Neural cell (in vitro differentiated cells): ENCODE measurements at regions not wholly inside any gene's neighbourhood (a gene's known extent, or its start where the extent isn't known, plus 50 kb on each side); places are given as distances from the start of the nearest gene placed in this dataset.

ENCODE experiments used
- H2AFZ ChIP-seq: fragments of 200-600, 300-800 bp; sonication (generic), shearing (Covaris generic); 2 replicates; pipeline ENCODE4 v1.6.0; 2014; ENCODE audit warnings: low read depth, mild to moderate bottlenecking, antibody characterized with exemption, low read length, moderate library complexity
- H3F3A ChIP-seq: fragments of 200-600 bp; shearing (Covaris generic); 2 replicates; pipeline ENCODE4 v1.6.1; 2016; ENCODE audit warnings: mild to moderate bottlenecking, moderate library complexity, mixed read lengths, antibody characterized with exemption, low read length; ENCODE audit not compliant: insufficient read depth, poor library complexity, severe bottlenecking
- H3K27ac ChIP-seq: fragments of 200-600, 300-800 bp; sonication (generic), shearing (Covaris generic); 2 replicates; pipeline ENCODE4 v1.5.1; 2014; ENCODE audit warnings: mild to moderate bottlenecking, low read length, moderate library complexity
- H3K27me3 ChIP-seq: fragments of 300-800, 200-600 bp; sonication (generic), shearing (Covaris generic); 2 replicates; pipeline ENCODE4 v1.6.0; 2014; ENCODE audit warnings: mild to moderate bottlenecking, low read depth, low read length, moderate library complexity; ENCODE audit not compliant: insufficient read depth
- H3K36me3 ChIP-seq: fragments of 300-800, 200-600 bp; sonication (generic), shearing (Covaris generic); 2 replicates; pipeline ENCODE4 v1.5.1; 2014; ENCODE audit warnings: mild to moderate bottlenecking, antibody characterized with exemption, low read length, moderate library complexity; ENCODE audit not compliant: insufficient read depth
- H3K4me2 ChIP-seq: fragments of 300-800, 200-600 bp; sonication (generic), shearing (Covaris generic); 2 replicates; pipeline ENCODE4 v1.6.0; 2014; ENCODE audit warnings: mild to moderate bottlenecking, low read length
- H3K4me3 ChIP-seq: fragments of 300-800, 200-600 bp; sonication (generic), shearing (Covaris generic); 2 replicates; pipeline ENCODE4 v1.5.1; 2014; ENCODE audit warnings: mild to moderate bottlenecking, low read length, moderate library complexity
- H3K79me2 ChIP-seq: fragments of 200-600 bp; shearing (Covaris generic); replicated peaks from 2 replicates; pipeline ENCODE4 v1.6.0; 2014; ENCODE audit warnings: mild to moderate bottlenecking, low read length, moderate library complexity; ENCODE audit not compliant: insufficient read depth
- H3K9ac ChIP-seq: fragments of 300-800, 200-600 bp; sonication (generic), shearing (Covaris generic); 2 replicates; pipeline ENCODE4 v1.6.1; 2016; ENCODE audit warnings: mild to moderate bottlenecking, low read length, mixed read lengths
- H3K9me2 ChIP-seq: fragments of 200-600 bp; shearing (Covaris generic); 2 replicates; pipeline ENCODE4 v1.6.1; 2016; ENCODE audit warnings: mild to moderate bottlenecking, low read length, mixed read lengths; ENCODE audit not compliant: insufficient read depth
- H3K9me3 ChIP-seq: fragments of 200-600, 300-800 bp; sonication (generic), shearing (Covaris generic); 2 replicates; pipeline ENCODE4 v1.6.1; 2016; ENCODE audit warnings: mild to moderate bottlenecking, mixed run types, low read length, moderate library complexity, mixed read lengths
- H4K20me1 ChIP-seq: fragments of 200-600 bp; shearing (Covaris generic); 2 replicates; pipeline ENCODE4 v1.6.1; 2016; ENCODE audit warnings: mild to moderate bottlenecking, mixed run types; ENCODE audit not compliant: insufficient read depth
- EP300 ChIP-seq: fragments of 450-650 bp; conservative IDR thresholded peaks from 2 replicates; pipeline ENCODE4 v1.6.1; 2014; ENCODE audit warnings: antibody characterized with exemption, mild to moderate bottlenecking, moderate library complexity; ENCODE audit not compliant: poor library complexity, severe bottlenecking
- EZH2 ChIP-seq: fragments of 200-600, 300-800 bp; shearing (Covaris generic), sonication (generic); IDR thresholded peaks from 2 replicates; pipeline ENCODE4 v1.6.1; 2014; ENCODE audit warnings: antibody characterized with exemption, low read length, borderline replicate concordance, mild to moderate bottlenecking; ENCODE audit not compliant: insufficient read depth, poor library complexity, severe bottlenecking
- MXI1 ChIP-seq: fragments of 450-650 bp; conservative IDR thresholded peaks from 2 replicates; pipeline ENCODE4 v1.6.1; 2014; ENCODE audit warnings: antibody characterized with exemption, mild to moderate bottlenecking; ENCODE audit not compliant: poor library complexity, severe bottlenecking
- POLR2AphosphoS5 ChIP-seq: IDR thresholded peaks from 2 replicates; pipeline ENCODE4 v1.6.1; 2012
- RAD21 ChIP-seq: fragments of 450-650 bp; conservative IDR thresholded peaks from 2 replicates; pipeline ENCODE4 v1.6.1; 2014; ENCODE audit warnings: antibody characterized with exemption, mild to moderate bottlenecking, moderate library complexity
- SMC3 ChIP-seq: fragments of 450-650 bp; conservative IDR thresholded peaks from 2 replicates; pipeline ENCODE4 v1.6.1; 2014; ENCODE audit warnings: antibody characterized with exemption, mild to moderate bottlenecking, moderate library complexity; ENCODE audit not compliant: poor library complexity
- TAF1 ChIP-seq: IDR thresholded peaks from 2 replicates; pipeline ENCODE4 v1.6.1; 2012; ENCODE audit warnings: low read depth
- TF ChIP-seq, protein P1 (sequence below): IDR thresholded peaks from 2 replicates; pipeline ENCODE4 v1.6.1; 2012; ENCODE audit warnings: borderline replicate concordance
- TF ChIP-seq, protein P2 (sequence below): fragments of 450-650 bp; IDR thresholded peaks from 2 replicates; pipeline ENCODE4 v1.5.1; 2014; ENCODE audit warnings: antibody characterized with exemption, mild to moderate bottlenecking, moderate library complexity; ENCODE audit not compliant: poor library complexity, severe bottlenecking

DNA sequence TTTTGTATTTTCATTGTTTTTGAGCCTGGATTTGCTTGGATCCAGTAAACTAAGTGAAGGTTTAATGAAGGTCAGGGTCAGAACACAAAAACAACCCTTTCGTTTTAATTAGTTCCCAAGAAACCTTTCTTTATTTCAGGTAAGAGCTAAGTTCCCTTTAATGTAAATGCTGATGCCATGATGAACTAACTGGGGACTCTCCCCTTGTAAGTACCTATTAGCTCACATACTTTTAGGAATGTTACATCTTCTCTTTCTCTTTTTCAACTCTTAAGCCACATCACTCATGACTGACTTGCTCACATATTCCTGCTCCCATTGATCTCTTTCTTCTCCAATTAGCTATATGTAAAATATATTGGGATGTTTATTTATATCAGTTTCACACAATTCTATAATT lies 673.1 kb upstream of the CPEB2 start:
- Histone ChIP-seq H2AFZ (no peak overlapping the region), H4K20me1 (no peaks in the 10 kb centered on the region)

DNA sequence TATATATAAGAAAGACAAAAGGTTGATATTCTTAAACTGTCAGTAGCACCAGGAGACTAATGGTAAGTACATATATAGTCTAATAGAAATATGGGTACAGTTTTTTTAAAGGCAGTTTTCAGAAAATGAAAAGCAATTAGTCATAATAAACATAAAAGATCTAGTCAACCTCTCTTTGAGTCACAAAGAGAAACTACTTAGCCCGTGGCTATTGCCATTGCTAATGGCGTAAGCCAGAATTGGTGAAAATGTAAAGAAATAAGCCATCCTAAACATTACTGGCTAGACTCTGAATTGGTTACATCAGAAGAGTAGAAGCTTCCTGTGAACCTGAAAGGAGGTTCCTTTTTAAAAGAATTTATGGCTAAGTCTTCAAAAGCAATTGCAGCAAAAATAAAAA lies 668.7 kb upstream of the CPEB2 start:
- no peak overlapping the region for H3K27ac ChIP-seq
- no peaks in the 10 kb centered on the region for H3K9me2 ChIP-seq
- H2AFZ ChIP-seq: no peak overlapping the region
- H3K9me3 ChIP-seq: no peaks in the 10 kb centered on the region
- no peak overlapping the region for H3K4me2 ChIP-seq
- H3K36me3 ChIP-seq: no peaks in the 10 kb centered on the region
- H3K4me3 ChIP-seq: no peak overlapping the region
- H4K20me1 ChIP-seq: no peaks in the 10 kb centered on the region
- H3K27me3 ChIP-seq: no peaks in the 10 kb centered on the region
- no peak for TF ChIP-seq RAD21
- TF ChIP-seq EZH2: no peak
- TF ChIP-seq, protein P1, sequence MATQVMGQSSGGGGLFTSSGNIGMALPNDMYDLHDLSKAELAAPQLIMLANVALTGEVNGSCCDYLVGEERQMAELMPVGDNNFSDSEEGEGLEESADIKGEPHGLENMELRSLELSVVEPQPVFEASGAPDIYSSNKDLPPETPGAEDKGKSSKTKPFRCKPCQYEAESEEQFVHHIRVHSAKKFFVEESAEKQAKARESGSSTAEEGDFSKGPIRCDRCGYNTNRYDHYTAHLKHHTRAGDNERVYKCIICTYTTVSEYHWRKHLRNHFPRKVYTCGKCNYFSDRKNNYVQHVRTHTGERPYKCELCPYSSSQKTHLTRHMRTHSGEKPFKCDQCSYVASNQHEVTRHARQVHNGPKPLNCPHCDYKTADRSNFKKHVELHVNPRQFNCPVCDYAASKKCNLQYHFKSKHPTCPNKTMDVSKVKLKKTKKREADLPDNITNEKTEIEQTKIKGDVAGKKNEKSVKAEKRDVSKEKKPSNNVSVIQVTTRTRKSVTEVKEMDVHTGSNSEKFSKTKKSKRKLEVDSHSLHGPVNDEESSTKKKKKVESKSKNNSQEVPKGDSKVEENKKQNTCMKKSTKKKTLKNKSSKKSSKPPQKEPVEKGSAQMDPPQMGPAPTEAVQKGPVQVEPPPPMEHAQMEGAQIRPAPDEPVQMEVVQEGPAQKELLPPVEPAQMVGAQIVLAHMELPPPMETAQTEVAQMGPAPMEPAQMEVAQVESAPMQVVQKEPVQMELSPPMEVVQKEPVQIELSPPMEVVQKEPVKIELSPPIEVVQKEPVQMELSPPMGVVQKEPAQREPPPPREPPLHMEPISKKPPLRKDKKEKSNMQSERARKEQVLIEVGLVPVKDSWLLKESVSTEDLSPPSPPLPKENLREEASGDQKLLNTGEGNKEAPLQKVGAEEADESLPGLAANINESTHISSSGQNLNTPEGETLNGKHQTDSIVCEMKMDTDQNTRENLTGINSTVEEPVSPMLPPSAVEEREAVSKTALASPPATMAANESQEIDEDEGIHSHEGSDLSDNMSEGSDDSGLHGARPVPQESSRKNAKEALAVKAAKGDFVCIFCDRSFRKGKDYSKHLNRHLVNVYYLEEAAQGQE: no peak
- TF ChIP-seq EP300: no peak
- TF ChIP-seq MXI1: no peak
- TF ChIP-seq, protein P2, sequence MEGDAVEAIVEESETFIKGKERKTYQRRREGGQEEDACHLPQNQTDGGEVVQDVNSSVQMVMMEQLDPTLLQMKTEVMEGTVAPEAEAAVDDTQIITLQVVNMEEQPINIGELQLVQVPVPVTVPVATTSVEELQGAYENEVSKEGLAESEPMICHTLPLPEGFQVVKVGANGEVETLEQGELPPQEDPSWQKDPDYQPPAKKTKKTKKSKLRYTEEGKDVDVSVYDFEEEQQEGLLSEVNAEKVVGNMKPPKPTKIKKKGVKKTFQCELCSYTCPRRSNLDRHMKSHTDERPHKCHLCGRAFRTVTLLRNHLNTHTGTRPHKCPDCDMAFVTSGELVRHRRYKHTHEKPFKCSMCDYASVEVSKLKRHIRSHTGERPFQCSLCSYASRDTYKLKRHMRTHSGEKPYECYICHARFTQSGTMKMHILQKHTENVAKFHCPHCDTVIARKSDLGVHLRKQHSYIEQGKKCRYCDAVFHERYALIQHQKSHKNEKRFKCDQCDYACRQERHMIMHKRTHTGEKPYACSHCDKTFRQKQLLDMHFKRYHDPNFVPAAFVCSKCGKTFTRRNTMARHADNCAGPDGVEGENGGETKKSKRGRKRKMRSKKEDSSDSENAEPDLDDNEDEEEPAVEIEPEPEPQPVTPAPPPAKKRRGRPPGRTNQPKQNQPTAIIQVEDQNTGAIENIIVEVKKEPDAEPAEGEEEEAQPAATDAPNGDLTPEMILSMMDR: no peak
- TF ChIP-seq TAF1: no peak
- TF ChIP-seq POLR2AphosphoS5: no peak
- no peak for TF ChIP-seq SMC3
- no peak overlapping the region for H3K9ac ChIP-seq
- H3K79me2 ChIP-seq: no peaks in the 10 kb centered on the region
- H3F3A ChIP-seq: no peaks in the 10 kb centered on the region

More for the DNA sequence above, 673.1 kb upstream of the CPEB2 start:
- Histone ChIP-seq H3K4me2 (no peak overlapping the region), H3K36me3 (no peaks in the 10 kb centered on the region), H3K79me2 (no peaks in the 10 kb centered on the region), H3K4me3 (no peak overlapping the region), H3K9me2 (no peaks in the 10 kb centered on the region), H3K27me3 (no peaks in the 10 kb centered on the region), H3F3A (no peaks in the 10 kb centered on the region), H3K9me3 (no peaks in the 10 kb centered on the region), H3K27ac (no peak overlapping the region), H3K9ac (no peak overlapping the region)
- TF ChIP-seq SMC3 (no peak), TAF1 (no peak), EP300 (no peak), MXI1 (no peak), POLR2AphosphoS5 (no peak), RAD21 (no peak), EZH2 (no peak)
- TF ChIP-seq, protein P2: no peak
- TF ChIP-seq, protein P1: no peak
